Adipocyte (in vitro differentiated cells): ENCODE measurements at regions not wholly inside any gene's neighbourhood (a gene's known extent, or its start where the extent isn't known, plus 50 kb on each side); places are given as distances from the start of the nearest gene placed in this dataset.

Source experiments
- DNase-seq: peaks from one replicate; pipeline ENCODE4 v3.0.0-alpha.2; 2015; ENCODE audit warnings: low read depth
- H3K27me3 ChIP-seq: replicated peaks from 2 replicates; pipeline ENCODE4 v1.7.0; 2013; ENCODE audit warnings: mild to moderate bottlenecking, low read length, moderate library complexity; ENCODE audit not compliant: control insufficient read depth, insufficient read depth
- H3K36me3 ChIP-seq: 2 replicates; pipeline ENCODE4 v1.7.0; 2013; ENCODE audit warnings: low read length, mild to moderate bottlenecking, moderate library complexity; ENCODE audit not compliant: control insufficient read depth, insufficient read depth, severe bottlenecking
- H3K4me1 ChIP-seq: 2 replicates; pipeline ENCODE4 v1.7.0; 2013; ENCODE audit warnings: mild to moderate bottlenecking, low read length, moderate library complexity; ENCODE audit not compliant: control insufficient read depth, insufficient read depth
- H3K4me3 ChIP-seq: 2 replicates; pipeline ENCODE4 v1.7.0; 2013; ENCODE audit warnings: mild to moderate bottlenecking, low read length, moderate library complexity
- H3K9ac ChIP-seq: 2 replicates; pipeline ENCODE4 v1.7.0; 2013; ENCODE audit warnings: mild to moderate bottlenecking, low read length, moderate library complexity
- H3K9me3 ChIP-seq: 2 replicates; pipeline ENCODE4 v1.7.0; 2013; ENCODE audit warnings: mild to moderate bottlenecking, low read length, moderate library complexity; ENCODE audit not compliant: control insufficient read depth

DNA sequence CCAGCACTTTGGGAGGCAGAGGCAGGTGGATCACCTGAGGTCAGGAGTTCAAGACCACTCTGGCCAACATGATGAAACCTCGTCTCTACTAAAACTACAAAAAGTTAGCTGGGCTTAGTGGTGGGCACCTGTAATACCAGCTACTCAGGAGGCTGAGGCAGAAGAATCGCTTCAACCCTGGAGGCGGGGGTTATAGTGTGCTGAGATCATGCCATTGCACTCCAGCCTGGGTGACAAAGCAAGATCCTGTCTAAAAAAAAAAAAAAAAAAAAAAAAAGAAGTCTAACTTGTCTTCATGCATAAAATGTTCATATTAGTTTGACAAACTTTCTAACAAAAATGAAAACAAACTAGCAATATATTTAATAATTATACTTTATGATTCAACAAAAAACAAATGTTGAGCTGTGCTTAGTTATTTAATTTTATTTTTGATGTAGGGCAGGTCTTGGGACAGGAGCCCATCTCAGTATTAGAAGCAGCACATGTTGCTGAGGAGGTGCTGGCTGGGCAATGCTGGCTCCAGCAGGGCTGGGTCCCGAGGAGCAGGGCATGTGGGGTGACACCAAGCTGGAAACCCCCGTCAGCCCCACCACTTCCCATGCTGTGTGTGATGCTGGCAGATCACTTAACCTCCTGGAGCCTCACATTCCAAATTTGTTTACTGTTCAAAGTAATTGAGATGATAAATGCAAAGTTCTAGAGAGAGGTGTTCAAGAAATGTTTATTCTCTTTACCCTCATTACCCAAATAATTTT, 335.3 kb upstream of the KLF6 start:
- Histone ChIP-seq H3K4me1 (no peaks in the 10 kb centered on the region), H3K9me3 (no peaks in the 10 kb centered on the region), H3K9ac (no peak overlapping the region), H3K4me3 (no peak overlapping the region), H3K27me3 (no peaks in the 10 kb centered on the region), H3K36me3 (no peaks in the 10 kb centered on the region)
- DNase-seq: no peak

DNA sequence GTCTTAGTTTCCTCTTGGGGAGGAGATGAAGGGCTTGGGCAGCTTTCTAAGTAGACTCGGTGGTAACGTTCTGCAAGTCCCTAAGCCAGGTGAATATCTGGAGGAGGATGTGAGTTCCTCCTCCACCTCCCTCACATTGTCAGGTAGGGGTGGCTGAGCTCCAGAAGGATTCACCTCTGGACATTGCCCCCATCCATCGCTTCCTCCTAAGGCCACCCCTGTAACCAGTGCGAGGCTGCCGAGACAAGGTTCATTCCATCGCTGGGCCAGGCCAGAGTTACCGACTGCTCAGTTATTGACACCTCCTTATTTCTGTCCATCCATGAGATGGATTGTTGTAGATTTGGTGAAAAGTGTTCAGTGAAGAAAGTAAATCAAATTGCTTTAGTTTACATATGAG, 334.1 kb upstream of the KLF6 start:
- H3K36me3 ChIP-seq: no peaks in the 10 kb centered on the region
- H3K4me1 ChIP-seq: no peaks in the 10 kb centered on the region
- no peaks in the 10 kb centered on the region for H3K27me3 ChIP-seq
- peaks cover 4% of the 10 kb centered on the region for H3K9me3 ChIP-seq
- H3K9ac ChIP-seq: no peak overlapping the region
- H3K4me3 ChIP-seq: no peak overlapping the region
- no peak for DNase-seq

DNA sequence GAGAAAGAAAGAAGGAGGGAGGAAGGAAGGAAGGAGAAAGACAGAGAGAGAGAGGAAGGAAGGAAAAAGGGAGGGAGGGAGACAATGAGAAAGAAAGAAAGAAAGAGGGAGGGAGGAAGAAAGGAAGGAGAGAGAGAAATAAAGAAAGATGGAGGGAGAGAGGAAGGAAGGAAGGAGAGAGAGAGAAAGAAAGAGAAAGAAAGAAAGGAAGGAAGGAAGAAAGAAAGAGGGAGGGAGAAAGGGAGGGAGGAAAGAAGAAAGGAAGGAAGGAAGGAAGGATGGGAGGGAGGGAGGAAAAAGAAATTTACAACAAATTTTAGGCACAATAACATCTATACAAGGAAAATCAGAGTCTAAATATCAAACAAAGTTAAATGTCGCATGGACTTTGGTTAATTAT, 332.6 kb upstream of the KLF6 start:
- Histone ChIP-seq H3K9ac (no peak overlapping the region), H3K4me3 (no peak overlapping the region), H3K9me3 (peaks cover 4% of the 10 kb centered on the region), H3K36me3 (no peaks in the 10 kb centered on the region), H3K4me1 (no peaks in the 10 kb centered on the region), H3K27me3 (no peaks in the 10 kb centered on the region)
- no peak for DNase-seq

DNA sequence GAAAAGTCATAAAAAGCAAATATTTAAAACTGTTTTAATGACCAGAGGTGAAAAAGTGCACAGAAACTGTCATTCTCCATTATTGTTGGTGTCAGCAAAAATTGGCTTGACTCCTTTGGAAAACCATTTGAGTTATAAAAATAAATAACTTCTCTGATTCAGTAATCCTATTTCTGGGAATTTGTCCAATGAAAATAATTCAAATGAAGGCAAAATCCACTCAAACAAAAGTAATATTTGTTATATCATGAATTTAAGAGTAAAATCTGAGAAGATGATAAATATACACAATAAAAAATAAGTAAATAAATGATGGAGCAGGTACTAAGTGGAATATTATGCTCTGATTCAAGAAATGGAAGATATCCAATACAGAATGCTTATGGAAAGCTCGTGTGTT, 326.6 kb upstream of the KLF6 start:
- no peaks in the 10 kb centered on the region for H3K27me3 ChIP-seq
- no peak overlapping the region for H3K4me3 ChIP-seq
- no peak overlapping the region for H3K9ac ChIP-seq
- peak; percentile 53 for DNase-seq
- no peaks in the 10 kb centered on the region for H3K36me3 ChIP-seq
- peaks cover 4% of the 10 kb centered on the region for H3K9me3 ChIP-seq
- H3K4me1 ChIP-seq: no peaks in the 10 kb centered on the region

GRCh38 chr10:4109469-4109868, 324.5 kb upstream of the KLF6 start:
- Histone ChIP-seq H3K9me3 (peaks cover 8% of the 10 kb centered on the region), H3K27me3 (no peaks in the 10 kb centered on the region), H3K4me1 (no peaks in the 10 kb centered on the region), H3K9ac (no peak overlapping the region), H3K4me3 (no peak overlapping the region), H3K36me3 (no peaks in the 10 kb centered on the region)
- no peak for DNase-seq

DNA sequence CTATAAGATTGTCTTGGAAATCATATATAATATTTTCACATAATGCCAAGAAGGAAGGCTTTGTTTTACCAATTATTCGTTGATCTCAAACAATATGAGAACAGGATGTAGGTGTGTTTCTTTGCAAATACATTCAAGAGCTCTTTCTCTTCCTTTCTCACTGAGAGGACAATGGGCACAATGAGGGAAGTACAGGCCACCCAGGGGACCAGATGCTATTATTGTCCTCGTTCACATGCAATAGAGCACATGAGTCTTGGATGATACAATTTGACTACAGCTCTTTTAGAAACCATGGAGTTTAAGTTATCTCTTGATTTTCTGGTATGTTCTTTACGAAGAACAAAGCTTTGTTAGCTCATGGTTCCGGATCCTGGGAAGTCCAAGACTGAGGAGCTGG, 323.7 kb upstream of the KLF6 start:
- no peak for DNase-seq
- Histone ChIP-seq H3K27me3 (no peaks in the 10 kb centered on the region), H3K9ac (no peak overlapping the region), H3K36me3 (no peaks in the 10 kb centered on the region), H3K4me3 (no peak overlapping the region), H3K9me3 (peaks cover 8% of the 10 kb centered on the region), H3K4me1 (no peaks in the 10 kb centered on the region)

GRCh38 chr10:4107285-4107851, 322.4 kb upstream of the KLF6 start:
- Histone ChIP-seq H3K36me3 (no peaks in the 10 kb centered on the region), H3K9me3 (peaks cover 8% of the 10 kb centered on the region), H3K4me1 (no peaks in the 10 kb centered on the region), H3K27me3 (no peaks in the 10 kb centered on the region), H3K9ac (no peak overlapping the region), H3K4me3 (no peak overlapping the region)
- no peak for DNase-seq

GRCh38 chr10:4103603-4104002, 318.6 kb upstream of the KLF6 start:
- H3K9me3 ChIP-seq: peaks cover 8% of the 10 kb centered on the region
- DNase-seq: no peak
- H3K36me3 ChIP-seq: no peaks in the 10 kb centered on the region
- H3K4me3 ChIP-seq: no peak overlapping the region
- no peak overlapping the region for H3K9ac ChIP-seq
- no peaks in the 10 kb centered on the region for H3K27me3 ChIP-seq
- no peaks in the 10 kb centered on the region for H3K4me1 ChIP-seq

GRCh38 chr10:4102802-4103344, 317.9 kb upstream of the KLF6 start:
- no peak overlapping the region for H3K4me3 ChIP-seq
- H3K27me3 ChIP-seq: no peaks in the 10 kb centered on the region
- H3K36me3 ChIP-seq: no peaks in the 10 kb centered on the region
- DNase-seq: no peak
- no peaks in the 10 kb centered on the region for H3K4me1 ChIP-seq
- no peak overlapping the region for H3K9ac ChIP-seq
- peaks cover 8% of the 10 kb centered on the region for H3K9me3 ChIP-seq

DNA sequence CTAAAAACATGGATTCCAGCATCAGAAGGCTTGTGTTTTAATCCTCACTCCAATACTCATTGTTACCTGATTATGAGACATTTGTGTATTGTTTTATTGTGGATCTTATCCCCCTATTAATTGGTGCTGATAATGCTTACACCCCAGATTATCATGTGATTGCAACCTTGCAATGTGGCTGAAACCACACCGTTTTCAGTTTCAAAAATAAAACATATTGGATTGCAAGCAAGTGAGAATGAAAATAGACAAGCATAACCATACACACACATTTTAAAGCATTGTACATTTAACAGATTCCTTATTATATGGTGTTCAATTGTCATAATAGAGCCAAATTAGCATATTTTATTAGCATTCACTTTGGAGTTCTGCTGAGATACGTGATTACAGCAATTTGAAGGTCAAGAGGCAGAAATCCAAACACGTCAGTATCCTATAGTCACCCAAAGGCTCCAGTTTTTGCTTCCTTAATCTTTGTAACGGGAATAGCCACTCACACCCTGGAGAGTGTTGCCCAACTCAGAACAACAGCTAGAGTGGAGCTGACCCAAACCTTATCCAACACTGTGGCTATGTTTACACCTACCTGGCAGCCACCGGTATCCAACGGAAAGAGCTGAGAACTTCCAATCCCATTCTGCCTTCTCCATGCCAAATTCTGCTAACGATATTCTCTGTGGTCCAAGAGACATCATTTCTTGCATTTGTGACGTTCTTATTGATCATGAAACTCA, 317.1 kb upstream of the KLF6 start:
- no peak for DNase-seq
- Histone ChIP-seq H3K27me3 (no peaks in the 10 kb centered on the region), H3K4me1 (no peaks in the 10 kb centered on the region)

DNA sequence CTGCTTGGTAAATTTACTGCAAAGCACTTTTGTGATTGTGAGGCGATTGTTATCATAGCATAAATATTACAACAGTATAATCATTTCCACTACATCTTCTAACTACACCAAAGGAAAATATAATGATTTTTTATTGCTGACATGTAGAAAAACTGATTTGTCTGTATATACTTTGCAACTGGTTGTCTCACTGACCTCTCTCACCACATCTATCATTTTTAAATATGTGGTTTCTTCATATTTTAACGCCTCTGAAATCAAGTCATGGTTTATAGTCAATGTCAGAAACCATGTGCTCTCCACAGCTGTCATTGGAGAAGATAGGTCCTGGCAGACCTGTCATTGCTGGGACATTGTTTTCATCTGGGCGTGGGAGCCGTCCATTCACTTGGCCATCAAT, 315.4 kb upstream of the KLF6 start:
- Histone ChIP-seq H3K9ac (no peak overlapping the region), H3K4me3 (no peak overlapping the region), H3K27me3 (no peaks in the 10 kb centered on the region), H3K36me3 (no peaks in the 10 kb centered on the region), H3K4me1 (no peaks in the 10 kb centered on the region), H3K9me3 (peaks cover 5% of the 10 kb centered on the region)
- DNase-seq: no peak

More for the DNA sequence above, 317.1 kb upstream of the KLF6 start:
- H3K9me3 ChIP-seq: peaks cover 8% of the 10 kb centered on the region
- H3K9ac ChIP-seq: no peak overlapping the region
- H3K36me3 ChIP-seq: no peaks in the 10 kb centered on the region
- no peak overlapping the region for H3K4me3 ChIP-seq
